NB4 (cell line): ENCODE measurements at regions not wholly inside any gene's neighbourhood (a gene's known extent, or its start where the extent isn't known, plus 50 kb on each side); places are given as distances from the start of the nearest gene placed in this dataset.
"Not testable (repeated sequence)": the region's sequence is repeated elsewhere in the genome, so short reads cannot be mapped to it uniquely, and the experiment has no call there.

ENCODE experiments used
- POLR2A ChIP-seq: IDR thresholded peaks from 2 replicates; pipeline ENCODE4 v1.6.1; 2011; ENCODE audit warnings: mild to moderate bottlenecking; ENCODE audit not compliant: insufficient read length; ENCODE audit errors: extremely low read depth
- TF ChIP-seq, protein P1 (sequence below): IDR thresholded peaks from one replicate; pipeline ENCODE4 v1.5.1; 2012; ENCODE audit warnings: low read depth, low read length

DNA sequence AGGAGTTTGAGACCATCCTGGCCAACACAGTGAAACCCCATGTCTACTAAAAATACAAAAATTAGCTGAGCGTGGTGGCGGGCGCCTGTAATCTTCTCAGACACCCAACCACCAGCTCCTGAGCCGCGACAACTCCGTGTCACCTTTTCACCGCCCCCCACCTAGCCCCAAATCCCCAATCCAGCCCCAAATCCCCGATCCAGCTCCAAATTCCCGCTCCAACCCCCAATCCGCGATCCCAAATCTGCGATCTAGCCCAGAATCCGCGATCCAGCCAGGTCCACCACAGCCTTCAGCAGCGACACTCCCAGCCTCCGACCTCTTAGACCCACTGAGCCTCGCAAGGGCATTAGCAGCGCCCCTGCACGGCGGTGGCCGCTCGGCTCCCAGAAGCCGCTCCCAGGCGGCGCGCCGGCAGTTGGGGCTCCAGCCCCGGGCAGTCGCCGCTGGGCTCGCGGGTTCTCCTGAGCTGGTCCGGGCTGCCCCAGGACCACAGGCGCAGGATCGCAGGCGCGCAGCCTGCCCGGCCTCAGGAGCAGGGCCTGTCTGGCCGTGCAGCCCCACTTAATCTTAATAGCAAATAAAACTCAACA, 4469.9 kb upstream of the OR11H1 start:
- TF ChIP-seq, protein P1, sequence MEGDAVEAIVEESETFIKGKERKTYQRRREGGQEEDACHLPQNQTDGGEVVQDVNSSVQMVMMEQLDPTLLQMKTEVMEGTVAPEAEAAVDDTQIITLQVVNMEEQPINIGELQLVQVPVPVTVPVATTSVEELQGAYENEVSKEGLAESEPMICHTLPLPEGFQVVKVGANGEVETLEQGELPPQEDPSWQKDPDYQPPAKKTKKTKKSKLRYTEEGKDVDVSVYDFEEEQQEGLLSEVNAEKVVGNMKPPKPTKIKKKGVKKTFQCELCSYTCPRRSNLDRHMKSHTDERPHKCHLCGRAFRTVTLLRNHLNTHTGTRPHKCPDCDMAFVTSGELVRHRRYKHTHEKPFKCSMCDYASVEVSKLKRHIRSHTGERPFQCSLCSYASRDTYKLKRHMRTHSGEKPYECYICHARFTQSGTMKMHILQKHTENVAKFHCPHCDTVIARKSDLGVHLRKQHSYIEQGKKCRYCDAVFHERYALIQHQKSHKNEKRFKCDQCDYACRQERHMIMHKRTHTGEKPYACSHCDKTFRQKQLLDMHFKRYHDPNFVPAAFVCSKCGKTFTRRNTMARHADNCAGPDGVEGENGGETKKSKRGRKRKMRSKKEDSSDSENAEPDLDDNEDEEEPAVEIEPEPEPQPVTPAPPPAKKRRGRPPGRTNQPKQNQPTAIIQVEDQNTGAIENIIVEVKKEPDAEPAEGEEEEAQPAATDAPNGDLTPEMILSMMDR = not testable (repeated sequence)
- not testable (repeated sequence) for TF ChIP-seq POLR2A
